Hepatocyte (in vitro differentiated cells): ENCODE measurements at regions not wholly inside any gene's neighbourhood (a gene's known extent, or its start where the extent isn't known, plus 50 kb on each side); places are given as distances from the start of the nearest gene placed in this dataset.

ENCODE experiments used
- DNase-seq: peaks from one replicate; pipeline ENCODE4 v3.0.0-alpha.2; 2016; ENCODE audit warnings: low spot score
- H2AFZ ChIP-seq: fragments of 200-600 bp; sonication (generic); 2 replicates; pipeline ENCODE4 v1.6.0; 2016; ENCODE audit warnings: antibody characterized with exemption, mild to moderate bottlenecking
- H3K27ac ChIP-seq: fragments of 200-600 bp; sonication (generic); 2 replicates; pipeline ENCODE4 v1.5.1; 2016; ENCODE audit warnings: mild to moderate bottlenecking
- H3K27me3 ChIP-seq: fragments of 200-600 bp; sonication (generic); 2 replicates; pipeline ENCODE4 v1.6.1; 2016
- H3K36me3 ChIP-seq: fragments of 200-600 bp; sonication (generic); replicated peaks from 2 replicates; pipeline ENCODE4 v1.5.1; 2016; ENCODE audit warnings: low read depth; ENCODE audit not compliant: insufficient read depth
- H3K4me1 ChIP-seq: fragments of 200-600 bp; sonication (generic); 2 replicates; pipeline ENCODE4 v1.5.1; 2016; ENCODE audit warnings: mild to moderate bottlenecking, moderate library complexity; ENCODE audit not compliant: insufficient read depth
- H3K4me2 ChIP-seq: fragments of 200-600 bp; sonication (generic); 2 replicates; pipeline ENCODE4 v1.6.0; 2016
- H3K4me3 ChIP-seq: fragments of 200-600 bp; sonication (generic); 2 replicates; pipeline ENCODE4 v1.5.1; 2016; ENCODE audit warnings: mild to moderate bottlenecking
- H3K79me2 ChIP-seq: fragments of 200-600 bp; sonication (generic); 2 replicates; pipeline ENCODE4 v1.6.0; 2017; ENCODE audit warnings: mild to moderate bottlenecking
- H3K9me2 ChIP-seq: fragments of 200-600 bp; sonication (generic); replicated peaks from 2 replicates; pipeline ENCODE4 v1.6.0; 2017; ENCODE audit warnings: mild to moderate bottlenecking; ENCODE audit not compliant: insufficient read depth
- H3K9me3 ChIP-seq: fragments of 200-600 bp; sonication (generic); 2 replicates; pipeline ENCODE4 v1.5.1; 2016; ENCODE audit warnings: low read depth, mild to moderate bottlenecking
- H4K20me1 ChIP-seq: fragments of 200-600 bp; sonication (generic); 2 replicates; pipeline ENCODE4 v1.6.0; 2016; ENCODE audit warnings: mild to moderate bottlenecking; ENCODE audit not compliant: insufficient read depth, poor library complexity, severe bottlenecking
- CTCF ChIP-seq: fragments of 200-600 bp; sonication (generic); IDR thresholded peaks from 2 replicates; pipeline ENCODE4 v1.5.1; 2016; ENCODE audit warnings: antibody characterized with exemption, mild to moderate bottlenecking; ENCODE audit not compliant: poor library complexity
- EZH2 ChIP-seq: fragments of 200-600 bp; sonication (generic); IDR thresholded peaks from 2 replicates; pipeline ENCODE4 v1.6.1; 2016; ENCODE audit warnings: antibody characterized with exemption, mild to moderate bottlenecking, borderline replicate concordance
- EZH2phosphoT487 ChIP-seq: fragments of 200-600 bp; sonication (generic); IDR thresholded peaks from one replicate; pipeline ENCODE4 v1.6.1; 2018; ENCODE audit warnings: antibody characterized with exemption, mild to moderate bottlenecking, low read depth, moderate library complexity; ENCODE audit not compliant: unreplicated experiment, severe bottlenecking
- WGBS: methylation state at CpG from one replicate; pipeline ENCODE4 v1.1.6; 2016; ENCODE audit warnings: low lambda C conversion rate; ENCODE audit errors: missing lambda C conversion rate; 5-methylcytosine and 5-hydroxymethylcytosine counted together

GRCh38 chr6:155787168-155787567, 331.5 kb upstream of the NOX3 start:
- Histone ChIP-seq H3K27ac (no peak overlapping the region), H3K4me2 (no peak overlapping the region), H3K36me3 (no peaks in the 10 kb centered on the region), H3K27me3 (no peaks in the 10 kb centered on the region), H3K4me1 (no peaks in the 10 kb centered on the region), H4K20me1 (no peaks in the 10 kb centered on the region), H3K4me3 (no peak overlapping the region), H3K9me3 (no peaks in the 10 kb centered on the region), H3K9me2 (no peaks in the 10 kb centered on the region), H3K79me2 (no peaks in the 10 kb centered on the region), H2AFZ (no peak overlapping the region)
- WGBS, result over 99% methylated on average over 5 of the region's 5 CpGs
- no peak for DNase-seq
- TF ChIP-seq EZH2, result no peak
- TF ChIP-seq CTCF, result no peak
- no peak for TF ChIP-seq EZH2phosphoT487

- no peaks in the 10 kb centered on the region for H4K20me1 ChIP-seq
- DNase-seq, result no peak
- no peaks in the 10 kb centered on the region for H3K9me2 ChIP-seq
- H3K27me3 ChIP-seq, result no peaks in the 10 kb centered on the region
- no peak overlapping the region for H2AFZ ChIP-seq
- no peaks in the 10 kb centered on the region for H3K79me2 ChIP-seq
- H3K27ac ChIP-seq, result no peak overlapping the region
- no peaks in the 10 kb centered on the region for H3K9me3 ChIP-seq
- peaks cover 3% of the 10 kb centered on the region for H3K4me1 ChIP-seq
- whole genome bisulfite sequencing, result 52% methylated on average over 1 of the region's 1 CpG
- no peak for TF ChIP-seq CTCF
- no peak for TF ChIP-seq EZH2phosphoT487
- TF ChIP-seq EZH2, result no peak
- no peaks in the 10 kb centered on the region for H3K36me3 ChIP-seq
- no peak overlapping the region for H3K4me3 ChIP-seq
- H3K4me2 ChIP-seq, result no peak overlapping the region
Observed at GRCh38 chr6:155786528-155786927, 330.9 kb upstream of the NOX3 start.

- Histone ChIP-seq H3K4me3 (no peak overlapping the region), H3K4me2 (peak overlapping the region; percentile 4), H3K9me2 (no peaks in the 10 kb centered on the region), H3K27me3 (no peaks in the 10 kb centered on the region), H2AFZ (no peak overlapping the region), H3K9me3 (no peaks in the 10 kb centered on the region), H3K36me3 (no peaks in the 10 kb centered on the region), H3K27ac (peak overlapping the region; percentile 79), H3K79me2 (no peaks in the 10 kb centered on the region), H4K20me1 (no peaks in the 10 kb centered on the region), H3K4me1 (peaks cover 3% of the 10 kb centered on the region)
- DNase-seq, result no peak
- TF ChIP-seq EZH2 (no peak), CTCF (no peak), EZH2phosphoT487 (no peak)
- 59% methylated on average over 9 of the region's 9 CpGs for WGBS
Observed at GRCh38 chr6:155782739-155783459, 327.3 kb upstream of the NOX3 start.

GRCh38 chr6:155782320-155782731, 326.7 kb upstream of the NOX3 start:
- peak; percentile 44 for DNase-seq

More at GRCh38 chr6:155782320-155782731, 326.7 kb upstream of the NOX3 start:
- H3K9me3 ChIP-seq, result no peaks in the 10 kb centered on the region
- no peaks in the 10 kb centered on the region for H3K9me2 ChIP-seq
- no peaks in the 10 kb centered on the region for H3K79me2 ChIP-seq
- H3K27me3 ChIP-seq, result no peaks in the 10 kb centered on the region
- no peak overlapping the region for H3K4me3 ChIP-seq
- TF ChIP-seq EZH2 (no peak), EZH2phosphoT487 (no peak), CTCF (no peak)
- no peaks in the 10 kb centered on the region for H3K36me3 ChIP-seq
- no peak overlapping the region for H2AFZ ChIP-seq
- H4K20me1 ChIP-seq, result no peaks in the 10 kb centered on the region
- peaks cover 3% of the 10 kb centered on the region for H3K4me1 ChIP-seq
- peak overlapping the region; percentile 4 for H3K4me2 ChIP-seq
- H3K27ac ChIP-seq, result peak overlapping the region; percentile 79
